GM19397 (cell line): ENCODE measurements at regions not wholly inside any gene's neighbourhood (a gene's known extent, or its start where the extent isn't known, plus 50 kb on each side); places are given as distances from the start of the nearest gene placed in this dataset.
"Not testable (repeated sequence)": the region's sequence is repeated elsewhere in the genome, so short reads cannot be mapped to it uniquely, and the experiment has no call there.

ENCODE experiments used
- ATAC-seq: cut with Tn5 transposase; IDR thresholded peaks from one replicate; pipeline ENCODE4 v1.9.1; 2021; ENCODE audit warnings: mild to moderate bottlenecking, moderate library complexity; ENCODE audit not compliant: unreplicated experiment

DNA sequence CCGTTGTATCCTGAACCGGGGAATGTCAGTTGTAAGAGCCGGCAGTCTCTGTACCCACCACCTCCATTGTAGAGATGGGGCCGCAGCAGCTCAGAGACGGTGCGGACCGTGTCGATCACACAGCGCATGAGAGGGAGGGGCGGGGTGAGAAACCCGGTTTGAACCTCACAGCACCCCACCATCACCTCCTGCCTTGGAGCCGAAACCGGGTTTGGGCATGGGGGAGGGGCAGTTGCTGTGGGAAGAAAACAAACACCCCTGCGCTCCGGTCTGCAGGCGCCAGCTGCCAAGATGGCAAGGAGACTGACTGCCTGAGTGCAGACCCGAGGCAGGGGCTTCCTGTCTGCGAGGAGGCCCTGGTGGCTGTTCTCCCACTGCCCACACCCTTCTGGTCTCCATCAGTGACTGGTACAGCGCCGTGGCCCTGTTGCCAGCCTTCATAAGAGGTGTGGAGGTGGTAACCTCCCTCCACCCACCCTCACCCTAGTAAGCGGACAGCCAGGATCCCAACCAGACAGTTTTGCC lies 69.2 kb upstream of the SSBP3 start:
- ATAC-seq = no peak

DNA sequence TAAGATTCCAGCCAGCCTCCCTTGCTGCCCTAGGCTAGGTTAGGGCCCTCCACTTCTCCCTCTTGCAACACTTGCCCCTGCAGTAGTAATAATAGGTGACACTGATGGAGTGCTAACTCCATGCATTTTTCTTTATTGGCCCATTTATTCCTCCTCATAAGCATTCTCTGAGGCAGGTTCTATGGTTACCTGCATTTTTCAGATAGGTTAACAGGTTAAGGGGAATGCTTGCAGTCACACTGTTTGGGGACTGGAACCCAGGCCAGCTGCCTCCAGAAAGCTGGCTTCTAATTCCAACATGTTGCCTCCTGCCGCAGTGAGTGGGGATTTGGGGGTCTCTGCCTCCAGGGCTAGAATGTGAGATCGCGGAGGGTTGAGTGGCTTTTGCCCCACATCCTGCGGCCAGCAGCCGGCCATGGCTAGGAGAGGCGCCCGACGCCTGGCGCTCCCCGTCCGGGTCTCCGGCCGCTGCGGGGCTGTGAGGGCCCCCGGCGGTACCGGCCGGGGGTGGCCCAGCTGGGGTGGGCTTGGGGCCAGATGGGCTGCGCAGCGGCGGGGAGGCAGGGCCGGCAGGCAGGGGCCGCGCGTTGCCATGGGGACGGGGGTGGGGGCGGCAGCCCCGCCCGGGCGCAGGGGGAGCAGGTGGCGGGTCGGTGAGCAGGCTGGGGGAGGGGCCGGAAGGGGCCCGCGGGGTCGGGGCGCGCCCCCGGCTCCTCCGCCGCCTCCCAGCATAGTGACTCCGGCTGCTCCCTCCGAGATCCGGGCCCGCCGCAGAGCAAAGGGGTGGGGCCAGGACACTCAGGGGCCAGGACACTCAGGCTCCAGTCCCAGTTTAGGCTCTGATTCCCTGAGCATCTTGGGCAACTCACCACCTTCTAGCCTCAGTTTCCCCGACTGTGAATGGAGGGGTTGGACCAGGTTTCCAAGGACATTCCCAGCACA lies 68.4 kb upstream of the SSBP3 start:
- ATAC-seq = no peak

DNA sequence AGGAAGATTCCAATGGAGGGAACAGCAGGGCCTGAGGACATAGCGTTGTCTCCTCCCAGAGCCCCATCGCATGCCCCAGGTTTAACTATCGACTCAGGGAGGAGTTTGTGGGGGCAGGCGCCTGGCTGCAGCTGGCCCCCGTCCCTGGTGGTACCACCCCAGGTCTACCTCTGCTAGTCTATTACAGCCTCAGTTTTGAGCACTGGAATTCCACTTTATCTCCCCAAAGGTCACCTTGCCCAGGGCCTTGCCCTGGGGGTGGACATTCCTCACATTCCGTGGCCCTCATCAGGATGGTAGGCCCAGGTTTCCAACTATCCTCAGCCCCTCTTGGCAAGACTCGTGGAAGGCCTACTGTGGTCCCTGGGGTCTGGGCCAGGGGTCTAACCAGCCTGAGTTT lies 65.4 kb upstream of the SSBP3 start:
- ATAC-seq = no peak

DNA sequence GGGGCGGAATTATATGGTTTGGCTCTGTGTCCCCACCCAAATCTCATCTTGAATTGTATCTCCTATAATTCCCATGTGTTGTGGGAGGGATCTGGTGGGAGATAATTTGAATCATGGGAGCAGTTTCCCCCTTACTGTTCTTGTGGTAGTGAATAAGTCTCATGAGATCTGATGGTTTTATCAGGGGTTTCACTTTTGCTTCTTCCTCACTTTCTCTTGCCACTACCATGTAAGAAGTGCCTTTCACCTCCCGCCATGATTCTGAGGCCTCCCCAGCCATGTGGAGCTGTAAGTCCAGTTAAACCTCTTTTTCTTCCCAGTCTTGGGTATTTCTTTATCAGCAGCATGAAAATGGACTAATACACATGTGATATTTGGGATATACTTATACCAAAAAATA lies 63.2 kb upstream of the SSBP3 start:
- ATAC-seq = not testable (repeated sequence)

DNA sequence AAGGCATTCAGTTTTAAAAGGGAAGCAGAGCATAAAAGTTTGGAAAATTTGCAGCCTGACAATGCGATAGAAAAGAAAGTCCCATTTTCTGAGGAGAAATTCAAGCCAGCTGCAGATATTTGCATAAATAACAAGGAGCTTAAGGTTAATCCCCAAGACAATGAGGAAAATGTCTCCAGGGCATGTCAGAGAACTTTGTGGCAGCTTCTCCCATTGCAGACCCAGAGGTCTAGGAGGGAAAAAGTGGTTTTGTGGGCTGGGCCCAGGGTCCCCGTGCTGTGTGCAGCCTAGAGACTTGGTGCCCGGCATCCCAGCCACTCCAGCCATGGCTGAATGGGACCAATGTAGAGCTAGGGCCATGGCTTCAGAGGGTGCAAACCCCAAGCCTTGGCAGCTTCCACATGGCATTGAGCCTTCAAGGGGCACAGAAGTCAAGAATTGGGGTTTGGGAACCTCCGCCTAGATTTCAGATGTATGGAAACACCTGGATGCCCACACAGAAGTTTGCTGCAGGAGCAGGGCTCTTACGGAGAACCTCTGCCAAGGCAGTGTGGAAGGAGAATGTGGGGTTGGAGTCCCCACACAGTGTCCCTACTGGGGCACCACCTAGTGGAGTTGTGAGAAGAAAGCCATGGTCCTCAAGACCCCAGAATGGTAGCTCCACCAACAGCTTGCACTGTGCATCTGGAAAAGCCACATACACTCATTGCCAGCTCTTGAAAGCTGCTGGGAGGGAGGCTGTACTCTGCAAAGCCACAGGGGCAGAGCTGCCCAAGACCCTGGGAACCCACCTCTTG lies 62.3 kb upstream of the SSBP3 start:
- not testable (repeated sequence) for ATAC-seq

DNA sequence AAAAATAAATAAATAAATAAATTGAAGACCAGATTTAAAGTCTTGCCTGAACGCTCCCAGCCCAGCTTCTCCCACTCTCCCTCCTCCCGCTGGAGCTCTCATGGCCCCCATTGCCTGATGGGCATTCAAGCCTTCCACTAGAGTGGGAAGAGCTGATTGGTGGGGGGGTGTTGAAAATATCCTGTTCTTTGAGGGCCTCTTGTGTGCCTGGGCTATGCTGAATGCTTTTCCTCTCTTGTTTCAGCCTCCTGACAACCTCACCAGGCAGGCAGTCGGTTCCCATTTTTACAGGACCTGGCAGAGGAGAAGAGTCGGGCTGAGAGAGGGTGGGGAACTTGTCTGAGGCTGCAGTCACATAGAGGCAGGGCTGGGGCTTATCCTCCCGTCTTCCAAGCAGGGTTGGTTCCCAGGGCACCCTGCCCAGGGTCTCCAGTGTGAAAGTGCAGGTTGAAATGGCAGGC lies 59.2 kb upstream of the SSBP3 start:
- ATAC-seq = no peak

DNA sequence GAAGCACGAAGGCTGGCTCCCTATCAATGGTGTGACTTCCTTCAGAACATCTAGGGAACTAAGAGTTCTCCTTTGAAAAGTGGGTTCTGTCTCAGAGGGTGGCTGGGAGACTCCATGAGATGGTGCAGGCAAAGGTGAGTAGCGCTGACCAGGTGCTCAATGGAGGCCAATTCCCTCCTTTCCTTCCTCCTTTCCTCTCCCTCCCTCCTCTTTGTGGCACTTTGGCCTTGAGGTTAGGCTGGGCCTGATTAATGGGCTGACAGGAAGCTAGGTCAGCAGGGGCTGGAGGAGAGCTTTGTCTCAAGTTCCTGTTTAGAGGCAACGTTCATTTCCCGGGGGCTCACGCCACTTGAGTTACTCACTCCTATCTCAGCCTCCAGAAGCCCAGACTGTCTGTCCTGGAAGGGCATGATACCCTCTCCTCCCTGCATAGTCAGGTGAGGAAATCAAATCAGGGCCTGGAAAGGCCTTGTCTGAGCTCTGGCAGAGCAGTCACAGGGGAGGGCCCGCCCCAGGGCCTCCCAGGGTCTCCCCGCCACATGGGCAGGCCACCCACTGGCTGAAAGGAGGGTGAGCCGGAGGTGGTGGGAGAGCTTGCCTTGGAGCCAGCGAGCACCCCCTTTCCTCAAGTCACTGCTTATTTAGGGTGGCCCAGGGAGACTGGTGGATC lies 58.4 kb upstream of the SSBP3 start:
- ATAC-seq = no peak

- ATAC-seq = no peak
Observed at GRCh38 chr1:54464031-54464476, 57.9 kb upstream of the SSBP3 start.

DNA sequence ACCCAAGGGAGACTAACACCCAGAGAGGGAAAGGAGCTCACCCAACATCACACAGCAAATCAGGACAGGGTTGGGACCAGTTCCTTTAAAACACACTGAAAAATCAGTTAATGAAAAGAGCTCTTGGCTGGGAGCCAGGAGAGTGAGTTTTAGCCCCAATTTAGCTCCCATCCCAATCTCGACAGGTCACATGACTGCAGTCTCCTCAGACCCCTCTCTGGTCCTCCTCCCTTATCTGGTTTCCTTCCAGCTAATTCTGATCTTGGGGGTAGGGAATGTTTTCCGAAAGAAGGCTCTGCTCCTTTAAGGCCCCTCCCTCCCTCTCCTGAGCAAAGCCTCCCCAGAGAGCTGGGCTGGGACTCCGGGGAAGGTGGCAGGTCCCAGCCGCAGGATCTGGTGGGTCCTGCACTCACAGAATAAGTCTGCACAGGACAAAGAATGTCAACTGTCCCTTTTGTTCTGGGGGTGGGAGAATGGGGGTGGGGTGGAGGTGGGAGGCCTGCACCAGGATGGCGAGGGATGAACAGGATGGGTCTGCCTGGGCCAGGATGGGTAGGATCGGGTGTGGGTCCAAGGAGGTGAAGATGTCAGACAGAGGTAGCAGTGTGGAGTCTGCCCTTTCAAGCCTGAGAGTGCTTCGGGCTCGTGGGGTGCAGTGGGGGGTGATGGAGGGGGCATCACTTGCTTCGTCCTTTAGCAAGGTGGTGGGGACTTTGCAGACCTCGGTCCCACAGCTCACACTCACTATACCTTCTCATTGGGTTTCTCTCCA lies 57.3 kb upstream of the SSBP3 start:
- no peak for ATAC-seq

DNA sequence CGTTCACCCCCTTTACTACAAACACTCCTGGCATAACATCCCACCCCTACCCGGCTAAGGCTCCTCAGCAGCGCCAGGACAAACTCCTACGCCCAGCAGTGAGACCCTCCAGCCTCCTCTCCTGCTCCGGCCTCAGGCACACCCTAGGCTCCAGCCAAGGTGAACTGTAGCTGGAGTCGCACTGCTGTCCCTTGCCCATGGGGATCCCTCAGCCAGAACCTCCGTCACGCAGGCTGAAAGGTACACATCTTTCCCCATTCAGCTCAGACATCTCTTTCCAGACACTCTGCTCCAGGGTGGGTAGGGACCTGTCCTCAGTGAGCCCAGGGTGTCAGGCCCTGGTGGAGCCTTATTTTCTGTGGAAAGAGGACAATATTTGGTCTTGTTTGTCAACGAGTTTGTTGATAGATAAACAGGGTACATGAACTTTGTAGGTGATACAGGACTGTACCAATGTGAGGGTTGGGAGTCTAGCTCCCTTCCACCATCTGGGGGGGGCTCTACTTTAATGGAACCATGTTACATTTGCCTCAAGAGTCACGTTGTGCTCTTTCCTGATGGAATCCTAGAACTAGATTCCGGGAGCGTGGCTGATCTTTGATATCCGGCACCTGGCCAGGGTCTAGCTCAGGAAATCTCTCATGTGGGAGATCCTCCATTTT lies 56.5 kb upstream of the SSBP3 start:
- no peak for ATAC-seq

GRCh38 chr1:54461731-54462596 lies 55.8 kb upstream of the SSBP3 start:
- ATAC-seq = no peak

DNA sequence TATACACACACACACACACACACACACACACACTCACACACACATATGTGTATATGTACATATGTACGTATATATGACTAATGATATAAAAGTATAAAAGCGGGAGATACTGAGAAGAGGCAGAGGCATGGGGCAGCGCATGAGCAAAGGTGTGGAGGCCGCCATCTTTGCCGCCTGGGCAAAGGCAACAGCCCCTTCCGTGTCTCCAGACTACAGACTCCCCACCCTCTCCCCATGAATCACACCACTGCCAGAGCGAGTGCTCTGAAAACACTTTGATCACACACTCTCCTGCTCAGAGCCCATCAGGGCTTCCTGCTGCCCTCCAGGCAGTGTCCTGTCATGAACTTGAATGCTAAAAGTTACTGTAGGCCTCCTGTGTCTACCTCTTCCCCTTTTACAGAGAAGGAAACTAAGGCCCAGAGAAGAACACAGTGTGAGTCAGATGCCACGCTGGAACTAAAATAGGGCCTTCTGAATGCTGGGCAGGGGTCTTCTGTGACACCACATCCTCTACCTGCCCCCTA lies 54.7 kb upstream of the SSBP3 start:
- ATAC-seq = no peak

- no peak for ATAC-seq
Observed at GRCh38 chr1:54460351-54460750, 54.2 kb upstream of the SSBP3 start.

GRCh38 chr1:54459726-54460191 lies 53.6 kb upstream of the SSBP3 start:
- ATAC-seq = no peak

DNA sequence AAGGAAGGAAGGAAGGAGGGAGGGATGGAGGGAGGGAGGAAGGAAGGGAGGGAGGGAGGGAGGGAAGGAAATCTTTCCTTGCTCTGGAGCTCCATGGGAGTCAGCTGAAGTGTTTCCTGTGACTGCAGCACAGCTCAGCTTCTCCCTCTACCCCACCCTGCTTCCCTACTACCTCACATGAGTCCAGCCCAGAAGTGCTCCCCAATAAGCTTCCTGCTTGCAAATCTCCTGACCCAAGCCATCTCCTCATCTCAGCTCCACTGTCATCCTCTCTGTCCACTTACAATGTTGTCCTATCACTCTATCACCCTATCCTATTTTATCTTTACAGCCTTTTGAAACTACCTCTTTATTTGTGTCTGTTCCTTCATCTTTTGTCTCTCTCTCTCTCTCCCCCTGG lies 52.9 kb upstream of the SSBP3 start:
- ATAC-seq = no peak

- no peak for ATAC-seq
Observed at GRCh38 chr1:54456921-54457529, 50.8 kb upstream of the SSBP3 start.

GRCh38 chr1:54456361-54456760 lies 50.2 kb upstream of the SSBP3 start:
- ATAC-seq = no peak
